ENCODE measurements at regions not wholly inside any gene's neighbourhood (a gene's known extent, or its start where the extent isn't known, plus 50 kb on each side); places are given as distances from the start of the nearest gene placed in this dataset.
A peak's percentile ranks its signal among the peaks of the same experiment; 100 is the strongest.

DNA sequence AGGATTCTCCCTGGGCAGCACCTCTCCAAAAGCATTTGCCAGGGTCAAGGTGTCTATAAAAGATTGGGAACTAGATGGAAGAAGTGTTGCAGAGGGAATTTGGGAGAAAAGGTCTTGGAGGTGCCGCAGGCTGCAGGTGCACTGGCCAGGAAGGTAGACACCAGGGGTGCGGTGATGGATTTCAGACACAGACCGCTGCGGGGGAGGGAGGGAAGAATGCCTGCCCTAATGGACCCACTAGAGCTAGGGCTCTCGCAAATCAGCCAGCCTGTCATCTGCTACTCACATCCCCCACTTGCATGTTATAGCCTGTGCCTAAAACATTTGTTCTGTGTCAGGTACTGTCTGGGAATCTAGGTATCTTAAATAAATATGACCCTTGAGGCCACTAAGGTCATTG is 193.6 kb upstream of the SLC24A3 start:
- no peaks in the 10 kb centered on the region for H3K9me2 ChIP-seq (replicated peaks; ENCODE audit: low read depth, low read length)
- H2AFZ ChIP-seq (ENCODE audit: low read length): no peak overlapping the region
- TF ChIP-seq EZH2phosphoT487 (IDR thresholded peaks at IDR 0.05; ENCODE audit: borderline replicate concordance): no peak
- TF ChIP-seq CTCF (conservative IDR thresholded peaks at IDR 0.05; ENCODE audit: low read length): no peak
- H4K20me1 ChIP-seq (ENCODE audit: insufficient read depth, low read length, poor library complexity, severe bottlenecking): no peaks in the 10 kb centered on the region
- no peaks in the 10 kb centered on the region for H3K27me3 ChIP-seq (ENCODE audit: insufficient read depth, low read length, poor library complexity, severe bottlenecking)
- H3K9ac ChIP-seq (ENCODE audit: low read depth, low read length, poor library complexity, severe bottlenecking): no peak overlapping the region
- H3K4me1 ChIP-seq (ENCODE audit: insufficient read depth, low read length, poor library complexity, severe bottlenecking): no peaks in the 10 kb centered on the region
- no peaks in the 10 kb centered on the region for H3F3A ChIP-seq (ENCODE audit: low read depth)
- H3K4me3 ChIP-seq (ENCODE audit: low read length, poor library complexity, severe bottlenecking): no peak overlapping the region
- no peaks in the 10 kb centered on the region for H3K36me3 ChIP-seq (ENCODE audit: insufficient read depth, low read length)
- no peaks in the 10 kb centered on the region for H3K9me3 ChIP-seq (ENCODE audit: insufficient read depth, low read depth, low read length)
- no peaks in the 10 kb centered on the region for H3K79me2 ChIP-seq (ENCODE audit: insufficient read depth, low read length)
- H3K4me2 ChIP-seq (ENCODE audit: low read depth, low read length, poor library complexity, severe bottlenecking): no peak overlapping the region

- TF ChIP-seq CTCF (conservative IDR thresholded peaks at IDR 0.05; ENCODE audit: low read length): peak; percentile 32; the same call in 1 of the 2 replicates
- no peak for TF ChIP-seq EZH2phosphoT487 (IDR thresholded peaks at IDR 0.05; ENCODE audit: borderline replicate concordance)
- no peaks in the 10 kb centered on the region for H3F3A ChIP-seq (ENCODE audit: low read depth)
- no peaks in the 10 kb centered on the region for H3K9me2 ChIP-seq (replicated peaks; ENCODE audit: low read depth, low read length)
- H3K4me2 ChIP-seq (ENCODE audit: low read depth, low read length, poor library complexity, severe bottlenecking): no peak overlapping the region
- no peak overlapping the region for H3K4me3 ChIP-seq (ENCODE audit: low read length, poor library complexity, severe bottlenecking)
- H3K4me1 ChIP-seq (ENCODE audit: insufficient read depth, low read length, poor library complexity, severe bottlenecking): no peaks in the 10 kb centered on the region
- no peak overlapping the region for H2AFZ ChIP-seq (ENCODE audit: low read length)
- no peaks in the 10 kb centered on the region for H3K36me3 ChIP-seq (ENCODE audit: insufficient read depth, low read length)
- no peaks in the 10 kb centered on the region for H3K27me3 ChIP-seq (ENCODE audit: insufficient read depth, low read length, poor library complexity, severe bottlenecking)
- H3K9me3 ChIP-seq (ENCODE audit: insufficient read depth, low read depth, low read length): no peaks in the 10 kb centered on the region
- H4K20me1 ChIP-seq (ENCODE audit: insufficient read depth, low read length, poor library complexity, severe bottlenecking): no peaks in the 10 kb centered on the region
- H3K79me2 ChIP-seq (ENCODE audit: insufficient read depth, low read length): no peaks in the 10 kb centered on the region
- no peak overlapping the region for H3K9ac ChIP-seq (ENCODE audit: low read depth, low read length, poor library complexity, severe bottlenecking)
Measured at GRCh38 chr20:19019734-19020364, 192.6 kb upstream of the SLC24A3 start.

GRCh38 chr20:19021406-19022117 is 190.9 kb upstream of the SLC24A3 start:
- Histone ChIP-seq H3F3A (ENCODE audit: low read depth) (no peaks in the 10 kb centered on the region), H2AFZ (ENCODE audit: low read length) (no peak overlapping the region), H3K79me2 (ENCODE audit: insufficient read depth, low read length) (no peaks in the 10 kb centered on the region), H3K9me2 (replicated peaks; ENCODE audit: low read depth, low read length) (no peaks in the 10 kb centered on the region), H3K36me3 (ENCODE audit: insufficient read depth, low read length) (no peaks in the 10 kb centered on the region), H4K20me1 (ENCODE audit: insufficient read depth, low read length, poor library complexity, severe bottlenecking) (no peaks in the 10 kb centered on the region), H3K4me2 (ENCODE audit: low read depth, low read length, poor library complexity, severe bottlenecking) (no peak overlapping the region), H3K27me3 (ENCODE audit: insufficient read depth, low read length, poor library complexity, severe bottlenecking) (no peaks in the 10 kb centered on the region), H3K9ac (ENCODE audit: low read depth, low read length, poor library complexity, severe bottlenecking) (no peak overlapping the region), H3K9me3 (ENCODE audit: insufficient read depth, low read depth, low read length) (no peaks in the 10 kb centered on the region), H3K4me3 (ENCODE audit: low read length, poor library complexity, severe bottlenecking) (no peak overlapping the region), H3K4me1 (ENCODE audit: insufficient read depth, low read length, poor library complexity, severe bottlenecking) (no peaks in the 10 kb centered on the region)
- TF ChIP-seq EZH2phosphoT487 (IDR thresholded peaks at IDR 0.05; ENCODE audit: borderline replicate concordance) (no peak), CTCF (conservative IDR thresholded peaks at IDR 0.05; ENCODE audit: low read length) (no peak)

All from Loucy (cell line).